ENCODE measurements at regions not wholly inside any gene's neighbourhood (a gene's known extent, or its start where the extent isn't known, plus 50 kb on each side); places are given as distances from the start of the nearest gene placed in this dataset.

DNA sequence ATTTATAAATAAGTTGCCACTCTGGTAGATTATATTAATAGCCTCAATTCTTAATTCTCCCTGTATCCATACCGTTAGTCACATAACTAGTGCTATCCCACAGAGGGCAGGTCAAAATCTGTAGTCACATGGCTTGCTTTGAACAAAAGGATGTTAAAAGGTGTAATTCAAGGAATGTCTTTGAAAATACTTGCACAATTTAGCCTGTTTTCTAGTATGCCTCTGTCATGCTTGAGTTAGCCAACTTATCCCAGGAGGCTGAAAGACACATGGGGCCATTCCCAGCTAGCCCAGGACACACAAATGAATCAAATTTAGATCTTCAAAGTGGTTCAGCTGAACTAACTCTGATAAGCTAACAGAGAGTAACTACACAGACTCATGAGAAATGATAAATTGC, 758.5 kb upstream of the NEGR1 start:
- in situ Hi-C loops (cut with HindIII; ENCODE audit: low pct_ligation_motif_present, low sequenced_read_pairs): no loop called here

DNA sequence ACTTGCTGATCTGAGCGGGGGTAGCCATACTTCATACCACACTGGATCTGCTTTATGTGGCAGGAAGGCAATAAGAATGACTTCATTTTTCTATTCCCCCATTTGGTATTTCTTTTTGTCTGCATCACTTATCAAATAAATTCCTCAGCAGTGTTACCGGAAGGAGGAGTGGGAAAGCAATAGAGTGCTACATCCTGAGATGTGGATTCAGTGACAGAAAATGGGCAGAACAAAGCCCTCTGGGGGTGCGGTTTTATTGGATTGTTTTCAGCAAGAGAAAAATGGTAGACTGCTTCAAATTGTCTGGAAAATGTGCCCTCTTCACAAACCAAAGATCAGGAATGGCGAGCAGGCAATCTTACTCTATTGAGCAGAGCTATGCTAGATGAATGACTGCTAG, 751.9 kb upstream of the NEGR1 start:
- Histone ChIP-seq H3K27ac (no peak overlapping the region), H3K27me3 (replicated peaks) (no peaks in the 10 kb centered on the region), H3K4me3 (ENCODE audit: low read depth, low read length) (no peak overlapping the region), H3K36me3 (replicated peaks) (no peaks in the 10 kb centered on the region)
- in situ Hi-C loops (cut with HindIII; ENCODE audit: low pct_ligation_motif_present, low sequenced_read_pairs): no loop called here
- TF ChIP-seq, protein P1, sequence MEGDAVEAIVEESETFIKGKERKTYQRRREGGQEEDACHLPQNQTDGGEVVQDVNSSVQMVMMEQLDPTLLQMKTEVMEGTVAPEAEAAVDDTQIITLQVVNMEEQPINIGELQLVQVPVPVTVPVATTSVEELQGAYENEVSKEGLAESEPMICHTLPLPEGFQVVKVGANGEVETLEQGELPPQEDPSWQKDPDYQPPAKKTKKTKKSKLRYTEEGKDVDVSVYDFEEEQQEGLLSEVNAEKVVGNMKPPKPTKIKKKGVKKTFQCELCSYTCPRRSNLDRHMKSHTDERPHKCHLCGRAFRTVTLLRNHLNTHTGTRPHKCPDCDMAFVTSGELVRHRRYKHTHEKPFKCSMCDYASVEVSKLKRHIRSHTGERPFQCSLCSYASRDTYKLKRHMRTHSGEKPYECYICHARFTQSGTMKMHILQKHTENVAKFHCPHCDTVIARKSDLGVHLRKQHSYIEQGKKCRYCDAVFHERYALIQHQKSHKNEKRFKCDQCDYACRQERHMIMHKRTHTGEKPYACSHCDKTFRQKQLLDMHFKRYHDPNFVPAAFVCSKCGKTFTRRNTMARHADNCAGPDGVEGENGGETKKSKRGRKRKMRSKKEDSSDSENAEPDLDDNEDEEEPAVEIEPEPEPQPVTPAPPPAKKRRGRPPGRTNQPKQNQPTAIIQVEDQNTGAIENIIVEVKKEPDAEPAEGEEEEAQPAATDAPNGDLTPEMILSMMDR (IDR thresholded peaks at IDR 0.05; ENCODE audit: low read depth, low read length, missing control alignments): no peak
- DNase-seq: no peak

More for the DNA sequence above, 758.5 kb upstream of the NEGR1 start:
- H3K27me3 ChIP-seq (replicated peaks): no peaks in the 10 kb centered on the region
- H3K36me3 ChIP-seq (replicated peaks): no peaks in the 10 kb centered on the region
- DNase-seq: no peak
- no peak overlapping the region for H3K27ac ChIP-seq
- TF ChIP-seq, protein P1 (IDR thresholded peaks at IDR 0.05; ENCODE audit: low read depth, low read length, missing control alignments): no peak
- H3K4me3 ChIP-seq (ENCODE audit: low read depth, low read length): no peak overlapping the region

DNA sequence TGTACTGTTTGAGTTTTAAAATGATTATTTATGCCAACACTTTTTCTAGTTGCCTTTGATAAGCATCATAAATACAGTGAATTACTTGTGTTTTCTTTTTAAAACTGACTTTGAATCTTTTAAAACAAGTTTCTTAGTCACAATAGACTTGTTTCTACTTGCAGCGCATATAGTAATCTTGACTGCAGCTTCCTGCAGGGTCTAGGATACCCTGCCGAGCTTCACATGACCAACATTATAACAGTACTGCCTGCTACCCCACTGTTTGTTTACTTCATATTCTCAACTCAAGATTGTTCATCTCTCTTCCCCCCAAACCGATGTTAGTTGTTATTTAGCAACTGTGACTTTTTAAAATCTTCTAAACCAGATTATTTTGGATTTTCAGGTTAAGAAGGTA, 751.3 kb upstream of the NEGR1 start:
- no peak overlapping the region for H3K27ac ChIP-seq
- TF ChIP-seq, protein P1 (IDR thresholded peaks at IDR 0.05; ENCODE audit: low read depth, low read length, missing control alignments): no peak
- no peaks in the 10 kb centered on the region for H3K36me3 ChIP-seq (replicated peaks)
- no peak overlapping the region for H3K4me3 ChIP-seq (ENCODE audit: low read depth, low read length)
- DNase-seq: no peak
- in situ Hi-C loops (cut with HindIII; ENCODE audit: low pct_ligation_motif_present, low sequenced_read_pairs): no loop called here
- no peaks in the 10 kb centered on the region for H3K27me3 ChIP-seq (replicated peaks)

DNA sequence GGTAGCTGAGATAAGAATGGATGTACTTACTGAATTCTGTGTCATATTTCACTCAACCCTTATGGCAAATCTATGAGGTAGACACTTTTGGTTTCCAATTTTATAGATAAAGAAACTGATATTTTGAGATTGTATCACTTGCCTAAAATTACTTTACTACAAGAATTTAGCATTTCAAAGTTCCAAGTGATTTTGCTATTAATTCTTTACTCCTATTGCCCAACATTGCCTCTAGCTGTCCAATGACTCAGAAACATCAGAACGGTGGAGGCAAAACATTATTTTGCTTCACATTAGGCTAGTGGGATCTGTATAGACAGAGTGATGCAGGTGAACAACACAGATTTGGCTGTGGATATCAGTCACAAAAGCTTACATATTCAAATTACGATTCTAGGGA, 747.2 kb upstream of the NEGR1 start:
- H3K27ac ChIP-seq: no peak overlapping the region
- no peaks in the 10 kb centered on the region for H3K27me3 ChIP-seq (replicated peaks)
- in situ Hi-C loops (cut with HindIII; ENCODE audit: low pct_ligation_motif_present, low sequenced_read_pairs): no loop called here
- no peak for DNase-seq
- no peaks in the 10 kb centered on the region for H3K36me3 ChIP-seq (replicated peaks)
- TF ChIP-seq, protein P1 (IDR thresholded peaks at IDR 0.05; ENCODE audit: low read depth, low read length, missing control alignments): no peak
- no peak overlapping the region for H3K4me3 ChIP-seq (ENCODE audit: low read depth, low read length)

DNA sequence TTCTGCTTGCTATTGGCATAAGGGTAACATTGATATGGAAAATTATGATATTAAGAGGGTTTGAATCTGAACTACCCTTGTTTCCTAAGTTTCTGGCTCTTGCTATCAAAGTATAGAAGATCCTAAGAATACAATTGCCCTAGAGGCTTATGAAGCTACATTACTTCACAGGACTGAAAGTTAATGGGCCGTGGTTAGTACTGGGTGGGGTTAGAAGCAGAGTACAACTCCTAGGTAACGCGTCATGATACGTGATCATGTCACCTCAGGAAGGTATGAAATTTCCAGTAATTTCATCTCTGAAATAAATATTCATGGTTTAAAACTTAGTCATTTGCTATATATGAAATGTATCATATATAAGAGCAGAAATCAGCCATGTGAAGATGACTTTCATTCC, 743.8 kb upstream of the NEGR1 start:
- Histone ChIP-seq H3K36me3 (replicated peaks) (no peaks in the 10 kb centered on the region), H3K4me3 (ENCODE audit: low read depth, low read length) (no peak overlapping the region), H3K27me3 (replicated peaks) (no peaks in the 10 kb centered on the region), H3K27ac (no peak overlapping the region)
- TF ChIP-seq, protein P1 (IDR thresholded peaks at IDR 0.05; ENCODE audit: low read depth, low read length, missing control alignments): no peak
- DNase-seq: no peak
- in situ Hi-C loops (cut with HindIII; ENCODE audit: low pct_ligation_motif_present, low sequenced_read_pairs): no loop called here

DNA sequence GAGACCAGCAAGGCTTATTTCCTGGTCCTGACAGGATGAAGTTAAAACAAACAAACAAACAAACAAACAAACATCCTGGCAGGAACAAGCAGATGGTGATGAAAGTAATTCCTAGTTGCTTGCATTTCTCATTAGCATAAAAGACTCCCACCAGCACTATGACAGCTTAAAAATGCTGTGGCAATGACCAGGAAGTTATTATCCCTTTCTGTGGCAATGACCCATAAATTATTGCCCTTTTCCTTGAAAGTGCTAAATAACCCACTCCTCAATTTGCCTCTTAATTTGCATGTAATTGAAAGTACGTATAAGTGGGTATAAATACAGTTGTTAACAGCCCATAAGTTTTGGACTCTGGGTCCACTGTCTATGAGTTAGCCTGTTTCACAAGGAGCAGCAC, 727.6 kb upstream of the NEGR1 start:
- Histone ChIP-seq H3K27ac (no peak overlapping the region), H3K36me3 (replicated peaks) (no peaks in the 10 kb centered on the region), H3K27me3 (replicated peaks) (no peaks in the 10 kb centered on the region), H3K4me3 (ENCODE audit: low read depth, low read length) (no peak overlapping the region)
- in situ Hi-C loops (cut with HindIII; ENCODE audit: low pct_ligation_motif_present, low sequenced_read_pairs): no loop called here
- no peak for DNase-seq
- TF ChIP-seq, protein P1 (IDR thresholded peaks at IDR 0.05; ENCODE audit: low read depth, low read length, missing control alignments): no peak
